ENCODE measurements at regions not wholly inside any gene's neighbourhood (a gene's known extent, or its start where the extent isn't known, plus 50 kb on each side); places are given as distances from the start of the nearest gene placed in this dataset.
"Not testable (repeated sequence)": the region's sequence is repeated elsewhere in the genome, so short reads cannot be mapped to it uniquely, and the experiment has no call there.

DNA sequence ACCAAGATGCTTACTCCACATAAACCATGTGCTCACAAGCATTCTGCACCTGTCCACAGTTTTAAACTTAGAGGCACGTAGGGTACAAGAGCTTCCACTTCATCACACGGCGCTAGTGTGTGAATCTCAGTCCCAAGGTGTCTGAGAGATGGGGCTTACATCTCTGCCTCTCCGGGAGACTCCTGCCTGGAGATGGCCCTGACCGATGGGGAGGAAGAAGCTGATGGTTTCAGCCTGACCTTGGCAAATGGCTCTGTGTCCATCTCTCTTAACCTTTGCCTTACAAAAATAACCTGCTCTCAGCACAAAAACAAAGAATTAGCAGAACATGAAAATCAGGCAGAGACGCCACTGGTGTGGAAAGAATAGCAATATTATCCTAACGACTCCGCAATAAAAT lies 559.3 kb upstream of the B3GAT1 start:
- H3K4me2 ChIP-seq (replicated peaks; ENCODE audit: low read depth, low read length, poor library complexity, severe bottlenecking) = no peak overlapping the region
- CTCF ChIA-PET = no interaction called here
- no peak overlapping the region for H3K9ac ChIP-seq (ENCODE audit: low read length)
- H3K9me3 ChIP-seq (ENCODE audit: control extremely low read depth in 1 of 3, control insufficient read depth in 2 of 3, insufficient read depth in 1 of 3, low read length in 2 of 3) = peaks cover 0 to 3% (median 0%) of the 10 kb centered on the region in 3 donors
- H3K4me3 ChIP-seq (ENCODE audit: control extremely low read depth in 1 of 5, extremely low read depth in 1 of 5, insufficient read depth in 1 of 5, low read depth in 2 of 5, low read length in 4 of 5) = no peak overlapping the region
- no peak overlapping the region for H3K27ac ChIP-seq (ENCODE audit: low read length in 2 of 2)
- POLR2A ChIA-PET = no interaction called here
- ATAC-seq (ENCODE audit: low read depth) (no peak), DNase-seq (no peak)
- peaks cover 0 to 3% (median 0%) of the 10 kb centered on the region in 4 experiments for H3K27me3 ChIP-seq (replicated peaks in 1 of 4; ENCODE audit: control extremely low read depth in 1 of 4, control insufficient read depth in 3 of 4, insufficient read depth in 4 of 4, low read length in 3 of 4)
- no peak overlapping the region for H3K27ac Mint-ChIP-seq
- H4K20me1 ChIP-seq (ENCODE audit: control insufficient read depth, insufficient read depth, low read length, poor library complexity, severe bottlenecking) = no peaks in the 10 kb centered on the region
- H2AFZ ChIP-seq (ENCODE audit: insufficient read depth, low read depth, low read length, poor library complexity, severe bottlenecking) = no peak overlapping the region
- H3K79me2 ChIP-seq (ENCODE audit: control insufficient read depth, insufficient read depth, low read length) = no peaks in the 10 kb centered on the region
- TF ChIP-seq CTCF (IDR thresholded peaks at IDR 0.05) = no peak
- no peak for TF ChIP-seq EZH2 (IDR thresholded peaks at IDR 0.05; ENCODE audit: borderline replicate concordance, insufficient read depth, low read depth, low read length, poor library complexity, severe bottlenecking)
- no peaks in the 10 kb centered on the region for H3K4me1 ChIP-seq (ENCODE audit: control insufficient read depth in 2 of 2, insufficient read depth in 2 of 2, low read length in 2 of 2)
- no peak overlapping the region for H3K4me3 Mint-ChIP-seq
- no peaks in the 10 kb centered on the region for H3K27me3 Mint-ChIP-seq
- intact Hi-C loops (cut with micrococcal nuclease) = no loop called here
- 100% methylated on average over 5 of the region's 8 CpGs for WGBS (ENCODE audit: insufficient coverage)
- H3K4me1 Mint-ChIP-seq = no peaks in the 10 kb centered on the region
- peaks cover 2% of the 10 kb centered on the region for H3K9me3 Mint-ChIP-seq (ENCODE audit: insufficient read depth)
- no peaks in the 10 kb centered on the region for H3K36me3 ChIP-seq (replicated peaks in 1 of 2; ENCODE audit: control extremely low read depth in 1 of 2, control insufficient read depth in 1 of 2, extremely low read depth in 1 of 2, insufficient read depth in 2 of 2, low read length in 1 of 2)

DNA sequence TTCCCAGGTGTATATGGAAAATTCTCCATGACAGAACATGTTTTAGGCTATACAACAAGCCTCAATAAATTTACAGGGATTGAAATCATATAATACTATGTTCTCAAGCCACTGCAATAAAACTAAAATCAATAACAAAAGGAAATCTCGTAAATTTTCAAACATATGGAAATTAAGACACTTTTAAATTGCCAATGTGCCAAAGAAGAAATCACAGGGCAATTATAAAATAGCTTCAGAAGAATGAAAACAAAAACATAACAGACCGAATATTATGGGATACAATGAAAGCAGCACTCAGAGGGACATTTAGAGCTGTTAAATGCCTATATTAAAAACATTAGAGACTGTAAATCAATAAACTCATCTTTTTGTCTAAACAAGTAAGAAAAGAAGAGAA lies 555.7 kb upstream of the B3GAT1 start:
- Histone ChIP-seq H3K4me3 (ENCODE audit: control extremely low read depth in 1 of 5, extremely low read depth in 1 of 5, insufficient read depth in 1 of 5, low read depth in 2 of 5, low read length in 4 of 5) (no peak overlapping the region), H3K27me3 (replicated peaks in 1 of 4; ENCODE audit: control extremely low read depth in 1 of 4, control insufficient read depth in 3 of 4, insufficient read depth in 4 of 4, low read length in 3 of 4) (peaks cover 0 to 3% (median 0%) of the 10 kb centered on the region in 4 experiments), H3K36me3 (replicated peaks in 1 of 2; ENCODE audit: control extremely low read depth in 1 of 2, control insufficient read depth in 1 of 2, extremely low read depth in 1 of 2, insufficient read depth in 2 of 2, low read length in 1 of 2) (no peaks in the 10 kb centered on the region), H3K9me3 (ENCODE audit: control extremely low read depth in 1 of 3, control insufficient read depth in 2 of 3, insufficient read depth in 1 of 3, low read length in 2 of 3) (no peaks in the 10 kb centered on the region), H3K4me1 (ENCODE audit: control insufficient read depth in 2 of 2, insufficient read depth in 2 of 2, low read length in 2 of 2) (no peaks in the 10 kb centered on the region), H3K9ac (ENCODE audit: low read length) (no peak overlapping the region), H4K20me1 (ENCODE audit: control insufficient read depth, insufficient read depth, low read length, poor library complexity, severe bottlenecking) (no peaks in the 10 kb centered on the region), H3K4me2 (replicated peaks; ENCODE audit: low read depth, low read length, poor library complexity, severe bottlenecking) (no peak overlapping the region), H2AFZ (ENCODE audit: insufficient read depth, low read depth, low read length, poor library complexity, severe bottlenecking) (no peak overlapping the region), H3K27ac (ENCODE audit: low read length in 2 of 2) (no peak overlapping the region), H3K79me2 (ENCODE audit: control insufficient read depth, insufficient read depth, low read length) (no peaks in the 10 kb centered on the region)
- ChIA-PET POLR2A (no interaction called here), CTCF (no interaction called here)
- WGBS (ENCODE audit: insufficient coverage) = no CpG with 5 or more reads among the region's 2 CpGs
- DNase-seq = no peak
- H3K27me3 Mint-ChIP-seq = peaks cover 4% of the 10 kb centered on the region
- ATAC-seq (ENCODE audit: low read depth) = no peak
- H3K9me3 Mint-ChIP-seq (ENCODE audit: insufficient read depth) = no peaks in the 10 kb centered on the region
- H3K27ac Mint-ChIP-seq = no peak overlapping the region
- no peak for TF ChIP-seq CTCF (IDR thresholded peaks at IDR 0.05)
- TF ChIP-seq EZH2 (IDR thresholded peaks at IDR 0.05; ENCODE audit: borderline replicate concordance, insufficient read depth, low read depth, low read length, poor library complexity, severe bottlenecking) = no peak
- intact Hi-C loops (cut with micrococcal nuclease) = no loop called here
- no peaks in the 10 kb centered on the region for H3K4me1 Mint-ChIP-seq
- no peak overlapping the region for H3K4me3 Mint-ChIP-seq

- H3K4me2 ChIP-seq (replicated peaks; ENCODE audit: low read depth, low read length, poor library complexity, severe bottlenecking); CTCF ChIA-PET; H3K4me3 Mint-ChIP-seq; H3K79me2 ChIP-seq (ENCODE audit: control insufficient read depth, insufficient read depth, low read length); intact Hi-C loops (cut with micrococcal nuclease); H3K27me3 Mint-ChIP-seq; H3K9me3 ChIP-seq (ENCODE audit: control extremely low read depth in 1 of 3, control insufficient read depth in 2 of 3, insufficient read depth in 1 of 3, low read length in 2 of 3); H3K9me3 Mint-ChIP-seq (ENCODE audit: insufficient read depth); POLR2A ChIA-PET; H3K9ac ChIP-seq (ENCODE audit: low read length); DNase-seq; H3K27ac Mint-ChIP-seq; H3K4me3 ChIP-seq (ENCODE audit: control extremely low read depth in 1 of 5, extremely low read depth in 1 of 5, insufficient read depth in 1 of 5, low read depth in 2 of 5, low read length in 4 of 5); H4K20me1 ChIP-seq (ENCODE audit: control insufficient read depth, insufficient read depth, low read length, poor library complexity, severe bottlenecking); H2AFZ ChIP-seq (ENCODE audit: insufficient read depth, low read depth, low read length, poor library complexity, severe bottlenecking); H3K27ac ChIP-seq (ENCODE audit: low read length in 2 of 2); H3K4me1 ChIP-seq (ENCODE audit: control insufficient read depth in 2 of 2, insufficient read depth in 2 of 2, low read length in 2 of 2); ATAC-seq (ENCODE audit: low read depth); H3K36me3 ChIP-seq (replicated peaks in 1 of 2; ENCODE audit: control extremely low read depth in 1 of 2, control insufficient read depth in 1 of 2, extremely low read depth in 1 of 2, insufficient read depth in 2 of 2, low read length in 1 of 2); H3K4me1 Mint-ChIP-seq; H3K27me3 ChIP-seq (replicated peaks in 1 of 4; ENCODE audit: control extremely low read depth in 1 of 4, control insufficient read depth in 3 of 4, insufficient read depth in 4 of 4, low read length in 3 of 4): not testable (repeated sequence)
- 95% methylated on average over 25 of the region's 30 CpGs for WGBS (ENCODE audit: insufficient coverage)
These were observed 549.3 kb upstream of the B3GAT1 start for GRCh38 chr11:134961386-134961785.
